ENCODE measurements at regions not wholly inside any gene's neighbourhood (a gene's known extent, or its start where the extent isn't known, plus 50 kb on each side); places are given as distances from the start of the nearest gene placed in this dataset.
"Not testable (repeated sequence)": the region's sequence is repeated elsewhere in the genome, so short reads cannot be mapped to it uniquely, and the experiment has no call there.

GRCh38 chrX:140132937-140133336 is 167.6 kb upstream of the CXorf66 start:
- Histone ChIP-seq H3K27me3 (ENCODE audit: insufficient read depth, low read length, poor library complexity, severe bottlenecking) (no peaks in the 10 kb centered on the region), H3K4me3 (ENCODE audit: low read length, poor library complexity, severe bottlenecking) (no peak overlapping the region), H2AFZ (ENCODE audit: low read length) (no peak overlapping the region), H4K20me1 (ENCODE audit: insufficient read depth, low read length, poor library complexity, severe bottlenecking) (no peaks in the 10 kb centered on the region), H3F3A (ENCODE audit: low read depth) (no peaks in the 10 kb centered on the region), H3K36me3 (ENCODE audit: insufficient read depth, low read length) (no peaks in the 10 kb centered on the region), H3K9me3 (ENCODE audit: insufficient read depth, low read depth, low read length) (no peaks in the 10 kb centered on the region), H3K9ac (ENCODE audit: low read depth, low read length, poor library complexity, severe bottlenecking) (no peak overlapping the region), H3K9me2 (replicated peaks; ENCODE audit: low read depth, low read length) (no peaks in the 10 kb centered on the region), H3K79me2 (ENCODE audit: insufficient read depth, low read length) (no peaks in the 10 kb centered on the region), H3K4me2 (ENCODE audit: low read depth, low read length, poor library complexity, severe bottlenecking) (no peak overlapping the region), H3K4me1 (ENCODE audit: insufficient read depth, low read length, poor library complexity, severe bottlenecking) (no peaks in the 10 kb centered on the region)
- TF ChIP-seq CTCF (conservative IDR thresholded peaks at IDR 0.05; ENCODE audit: low read length) (no peak), EZH2phosphoT487 (IDR thresholded peaks at IDR 0.05; ENCODE audit: borderline replicate concordance) (no peak)

GRCh38 chrX:140123446-140123845 is 158.1 kb upstream of the CXorf66 start:
- Histone ChIP-seq H3K36me3 (ENCODE audit: insufficient read depth, low read length) (no peaks in the 10 kb centered on the region), H3K4me2 (ENCODE audit: low read depth, low read length, poor library complexity, severe bottlenecking) (no peak overlapping the region), H3K79me2 (ENCODE audit: insufficient read depth, low read length) (no peaks in the 10 kb centered on the region), H2AFZ (ENCODE audit: low read length) (no peak overlapping the region), H3F3A (ENCODE audit: low read depth) (no peaks in the 10 kb centered on the region), H3K9me3 (ENCODE audit: insufficient read depth, low read depth, low read length) (no peaks in the 10 kb centered on the region), H3K4me1 (ENCODE audit: insufficient read depth, low read length, poor library complexity, severe bottlenecking) (no peaks in the 10 kb centered on the region), H4K20me1 (ENCODE audit: insufficient read depth, low read length, poor library complexity, severe bottlenecking) (no peaks in the 10 kb centered on the region), H3K9me2 (replicated peaks; ENCODE audit: low read depth, low read length) (no peaks in the 10 kb centered on the region), H3K27me3 (ENCODE audit: insufficient read depth, low read length, poor library complexity, severe bottlenecking) (no peaks in the 10 kb centered on the region), H3K4me3 (ENCODE audit: low read length, poor library complexity, severe bottlenecking) (no peak overlapping the region), H3K9ac (ENCODE audit: low read depth, low read length, poor library complexity, severe bottlenecking) (no peak overlapping the region)
- TF ChIP-seq EZH2phosphoT487 (IDR thresholded peaks at IDR 0.05; ENCODE audit: borderline replicate concordance) (no peak), CTCF (conservative IDR thresholded peaks at IDR 0.05; ENCODE audit: low read length) (no peak)

GRCh38 chrX:140114059-140114458 is 148.7 kb upstream of the CXorf66 start:
- H3K36me3 ChIP-seq (ENCODE audit: insufficient read depth, low read length); H3K27me3 ChIP-seq (ENCODE audit: insufficient read depth, low read length, poor library complexity, severe bottlenecking); H2AFZ ChIP-seq (ENCODE audit: low read length); H3K4me2 ChIP-seq (ENCODE audit: low read depth, low read length, poor library complexity, severe bottlenecking); H4K20me1 ChIP-seq (ENCODE audit: insufficient read depth, low read length, poor library complexity, severe bottlenecking); H3F3A ChIP-seq (ENCODE audit: low read depth); H3K9ac ChIP-seq (ENCODE audit: low read depth, low read length, poor library complexity, severe bottlenecking); H3K79me2 ChIP-seq (ENCODE audit: insufficient read depth, low read length); H3K9me2 ChIP-seq (replicated peaks; ENCODE audit: low read depth, low read length); H3K4me1 ChIP-seq (ENCODE audit: insufficient read depth, low read length, poor library complexity, severe bottlenecking); H3K9me3 ChIP-seq (ENCODE audit: insufficient read depth, low read depth, low read length); H3K4me3 ChIP-seq (ENCODE audit: low read length, poor library complexity, severe bottlenecking): not testable (repeated sequence)

- no peaks in the 10 kb centered on the region for H3K9me3 ChIP-seq (ENCODE audit: insufficient read depth, low read depth, low read length)
- H3K9me2 ChIP-seq (replicated peaks; ENCODE audit: low read depth, low read length), result no peaks in the 10 kb centered on the region
- no peak overlapping the region for H3K4me3 ChIP-seq (ENCODE audit: low read length, poor library complexity, severe bottlenecking)
- H3K4me1 ChIP-seq (ENCODE audit: insufficient read depth, low read length, poor library complexity, severe bottlenecking), result no peaks in the 10 kb centered on the region
- no peaks in the 10 kb centered on the region for H3K36me3 ChIP-seq (ENCODE audit: insufficient read depth, low read length)
- no peak overlapping the region for H3K4me2 ChIP-seq (ENCODE audit: low read depth, low read length, poor library complexity, severe bottlenecking)
- H3K9ac ChIP-seq (ENCODE audit: low read depth, low read length, poor library complexity, severe bottlenecking), result no peak overlapping the region
- H3K27me3 ChIP-seq (ENCODE audit: insufficient read depth, low read length, poor library complexity, severe bottlenecking), result no peaks in the 10 kb centered on the region
- H2AFZ ChIP-seq (ENCODE audit: low read length), result no peak overlapping the region
- H4K20me1 ChIP-seq (ENCODE audit: insufficient read depth, low read length, poor library complexity, severe bottlenecking), result no peaks in the 10 kb centered on the region
- no peak for TF ChIP-seq EZH2phosphoT487 (IDR thresholded peaks at IDR 0.05; ENCODE audit: borderline replicate concordance)
- TF ChIP-seq CTCF (conservative IDR thresholded peaks at IDR 0.05; ENCODE audit: low read length), result no peak
- H3K79me2 ChIP-seq (ENCODE audit: insufficient read depth, low read length), result no peaks in the 10 kb centered on the region
- H3F3A ChIP-seq (ENCODE audit: low read depth), result no peaks in the 10 kb centered on the region
Measured at GRCh38 chrX:140110081-140110650, 144.8 kb upstream of the CXorf66 start.
